Suppressor macrophage (primary cell): ENCODE measurements at regions not wholly inside any gene's neighbourhood (a gene's known extent, or its start where the extent isn't known, plus 50 kb on each side); places are given as distances from the start of the nearest gene placed in this dataset.

Source experiments
- DNase-seq, 4 experiments: peaks; one replicate each; pipeline ENCODE4 v3.0.0-alpha.2; 2020 to 2022

DNA sequence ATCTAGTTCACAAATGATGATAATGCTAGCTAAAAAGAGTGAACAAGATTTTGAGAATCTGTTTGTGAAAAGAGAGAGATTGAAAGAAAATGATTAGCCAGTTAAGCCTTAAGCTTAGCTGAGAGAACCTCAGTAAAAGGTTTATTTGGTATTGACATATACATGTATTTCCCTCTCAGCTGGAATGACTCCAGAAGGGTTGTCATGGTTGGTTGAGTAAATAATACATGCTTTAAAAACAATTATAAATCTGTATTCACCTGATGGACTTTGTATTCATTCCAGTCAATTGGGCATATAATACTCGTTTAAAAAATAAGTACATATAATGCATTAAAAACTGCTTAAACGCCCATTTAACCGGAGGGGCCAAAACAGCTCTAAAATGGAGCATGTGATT lies 181.4 kb downstream of the GRB14 start:
- no peak for DNase-seq

DNA sequence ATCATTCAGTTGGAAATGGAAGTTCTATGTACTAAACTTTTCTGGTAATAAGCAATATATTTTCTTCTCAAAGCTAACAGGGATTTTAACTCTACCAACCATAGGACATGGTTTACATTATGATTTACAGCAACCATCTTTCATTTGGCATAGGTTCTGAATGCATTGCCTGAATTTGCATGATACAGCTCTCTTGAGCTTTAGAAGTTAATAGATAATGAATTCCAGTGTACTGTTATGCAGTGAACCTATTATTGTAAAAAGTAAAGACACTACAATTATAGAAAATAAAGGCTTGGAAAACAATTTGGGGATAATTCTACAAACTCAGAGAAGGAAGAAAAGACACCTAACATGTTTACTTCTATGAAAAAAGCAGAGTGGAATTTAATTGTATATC lies 182.0 kb downstream of the GRB14 start:
- DNase-seq, result no peak

GRCh38 chr2:164438490-164439205 lies 182.6 kb downstream of the GRB14 start:
- no peak for DNase-seq

- DNase-seq, result no peak
These were observed 185.2 kb downstream of the GRB14 start for GRCh38 chr2:164436131-164436530.

DNA sequence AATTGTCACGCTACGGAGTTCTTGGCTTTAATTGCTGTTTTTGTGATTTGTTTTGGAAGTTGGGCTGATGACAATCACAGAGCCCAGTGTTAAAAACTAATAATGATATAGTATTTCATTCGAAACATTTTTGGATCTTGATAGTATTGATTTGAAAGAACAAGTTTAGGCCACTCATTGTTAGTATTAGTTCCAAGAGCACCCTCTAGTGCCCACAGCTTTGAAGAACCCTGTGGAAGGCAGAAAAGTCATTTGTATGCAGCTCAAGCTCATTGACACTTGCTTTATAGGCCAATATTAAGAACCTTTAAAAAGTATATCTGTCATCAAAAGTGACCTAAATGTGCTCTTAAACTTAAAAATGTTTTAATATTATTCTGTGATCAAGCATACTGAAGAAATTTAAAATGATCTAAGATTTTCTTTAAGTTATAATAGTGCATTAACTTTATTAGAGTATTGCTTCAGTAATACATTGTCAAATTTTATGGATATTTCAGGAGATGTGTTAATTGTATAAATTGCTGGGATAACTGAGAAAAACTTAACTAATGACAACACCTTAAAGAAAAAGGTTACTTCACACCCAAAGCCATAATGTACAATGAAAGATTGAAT lies 191.0 kb downstream of the GRB14 start:
- DNase-seq, result peak; percentile 3 to 33 (median 28)

DNA sequence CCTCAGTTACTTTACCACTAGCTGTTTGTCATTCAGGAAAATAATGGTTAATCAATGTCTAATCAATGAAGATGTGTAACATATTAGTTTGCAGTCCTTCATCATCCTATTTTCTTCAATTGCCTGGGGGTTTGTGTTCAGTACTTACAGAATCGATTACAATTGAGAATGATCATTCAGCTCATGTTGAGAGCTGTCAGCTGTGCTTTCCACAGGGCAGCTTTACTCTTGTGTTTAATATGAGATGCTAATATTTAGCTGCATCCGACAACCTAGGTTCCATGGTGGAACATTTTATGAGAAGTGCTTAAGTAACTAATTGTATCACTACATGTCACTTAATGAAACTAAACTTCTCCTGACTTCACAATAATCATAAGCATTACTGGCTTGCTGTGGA lies 191.9 kb downstream of the GRB14 start:
- no peak for DNase-seq

- DNase-seq, result no peak
These were observed 194.2 kb downstream of the GRB14 start for GRCh38 chr2:164427111-164427510.

- no peak for DNase-seq
These were observed 200.5 kb downstream of the GRB14 start for GRCh38 chr2:164420787-164421186.

- no peak for DNase-seq
These were observed 208.5 kb downstream of the GRB14 start for GRCh38 chr2:164412831-164413230.

- DNase-seq, result no peak
These were observed 231.9 kb downstream of the GRB14 start for GRCh38 chr2:164389411-164389810.

DNA sequence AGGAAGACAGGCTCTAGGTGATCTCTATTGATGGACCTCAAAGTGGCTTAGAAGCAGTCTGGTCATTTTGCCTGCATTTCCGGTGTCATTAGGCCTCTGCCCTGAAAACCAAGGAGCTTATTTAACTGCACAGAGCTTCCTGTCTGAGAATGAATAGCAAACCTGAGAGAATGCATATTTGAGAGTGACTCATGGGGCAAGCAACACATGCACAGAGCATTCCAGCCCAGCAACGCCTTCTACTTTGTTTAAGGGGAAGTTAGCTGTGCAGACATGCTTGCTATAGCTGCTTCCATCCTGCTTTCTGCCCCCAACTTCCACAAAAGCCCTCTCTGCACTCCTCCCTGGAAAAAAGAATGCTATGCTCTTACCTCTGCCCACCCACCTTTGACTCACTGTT lies 232.8 kb downstream of the GRB14 start:
- peak; percentile 2 to 33 (median 16) for DNase-seq

DNA sequence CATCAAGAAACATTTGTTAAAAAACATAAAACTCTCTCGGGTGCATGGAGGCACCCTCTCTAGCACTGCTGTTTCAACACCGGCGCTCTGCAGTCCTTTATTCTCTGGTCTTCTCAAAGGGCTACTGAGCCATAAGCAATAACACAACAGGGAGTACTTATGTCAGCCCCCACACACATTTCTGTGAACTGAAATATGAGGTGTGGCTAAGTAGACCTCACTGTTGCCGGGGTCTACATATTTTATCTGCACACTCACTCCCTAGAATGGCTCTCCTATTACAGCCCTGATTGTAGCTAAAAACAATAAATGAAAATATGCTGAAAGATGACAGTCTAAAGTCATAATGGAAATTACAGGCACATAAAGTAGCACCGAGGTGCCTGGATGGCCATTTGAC lies 235.1 kb downstream of the GRB14 start:
- no peak for DNase-seq

DNA sequence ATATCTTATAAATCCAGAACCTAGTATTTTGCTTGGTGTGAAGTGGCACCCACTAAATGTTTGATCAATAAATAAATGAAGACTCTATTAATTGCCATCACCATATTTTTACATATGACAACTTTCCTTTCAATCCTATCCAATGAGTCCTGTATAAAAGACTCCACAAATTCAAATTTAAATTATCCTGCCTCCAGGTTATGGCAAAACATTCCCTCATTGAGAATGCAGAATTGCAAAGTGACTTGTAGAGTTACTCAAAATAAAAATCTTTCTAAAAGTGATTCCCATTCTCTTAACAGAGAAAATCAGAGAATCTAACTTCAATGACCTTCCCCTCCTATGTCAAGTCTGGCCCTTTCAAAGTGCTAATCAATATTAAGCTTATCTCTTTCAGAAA lies 236.8 kb downstream of the GRB14 start:
- DNase-seq, result no peak

DNA sequence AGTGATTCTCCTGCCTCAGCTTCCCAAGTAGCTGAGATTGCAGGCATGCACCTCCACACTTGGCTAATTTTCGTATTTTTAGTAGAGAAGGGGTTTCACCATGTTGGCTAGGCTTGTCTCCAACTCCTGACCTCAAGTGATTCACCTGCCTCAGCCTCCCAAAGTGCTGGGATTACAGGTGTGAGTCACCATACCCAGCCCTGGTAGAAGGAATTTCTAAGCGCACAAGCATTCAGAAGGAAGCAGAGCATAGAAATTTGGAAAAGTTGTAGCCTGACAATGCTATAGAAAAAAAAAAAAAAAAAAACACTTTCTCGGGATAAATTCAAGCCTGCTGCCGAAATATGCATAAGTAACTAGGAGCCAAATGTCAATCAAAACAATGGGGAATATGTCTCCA lies 249.4 kb downstream of the GRB14 start:
- no peak for DNase-seq

- no peak for DNase-seq
These were observed 251.9 kb downstream of the GRB14 start for GRCh38 chr2:164369366-164369765.

DNA sequence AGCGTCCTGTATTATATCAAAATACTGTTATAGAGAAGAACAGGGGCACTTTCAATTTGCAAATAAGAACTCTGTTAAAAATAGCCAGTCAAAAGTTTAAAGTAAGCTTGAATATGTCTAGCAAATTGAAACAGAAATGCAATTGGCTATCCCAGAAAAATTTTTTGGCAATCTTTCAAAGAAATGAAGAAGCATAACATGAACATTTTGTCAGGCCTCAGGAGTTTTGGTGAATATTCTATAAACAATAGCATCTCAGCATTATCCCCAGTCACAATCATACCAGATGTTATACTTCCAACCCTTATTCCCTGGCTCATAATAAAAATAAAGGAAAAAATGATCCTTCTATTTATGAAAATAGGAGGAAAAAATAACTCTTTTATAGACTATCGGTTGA lies 252.4 kb downstream of the GRB14 start:
- no peak for DNase-seq

DNA sequence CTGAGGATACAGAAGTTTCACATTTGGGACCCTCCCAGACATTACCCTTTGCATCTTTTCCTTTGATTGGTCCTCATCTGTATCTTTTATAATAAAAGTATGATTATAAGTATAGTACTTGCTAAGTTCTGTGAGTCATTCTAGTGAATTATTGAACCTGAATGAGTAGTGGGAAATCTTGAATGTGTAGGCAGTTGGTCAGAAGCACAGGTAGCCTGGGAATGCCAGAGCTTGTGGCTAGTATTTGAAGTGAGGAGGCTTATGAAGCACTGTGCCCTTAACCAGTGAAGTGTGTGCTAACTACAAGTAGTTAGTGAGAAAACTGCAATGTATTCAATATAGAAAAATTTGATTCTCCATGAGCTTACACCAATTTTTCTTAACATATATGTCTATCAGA lies 257.6 kb downstream of the GRB14 start:
- DNase-seq, result no peak

DNA sequence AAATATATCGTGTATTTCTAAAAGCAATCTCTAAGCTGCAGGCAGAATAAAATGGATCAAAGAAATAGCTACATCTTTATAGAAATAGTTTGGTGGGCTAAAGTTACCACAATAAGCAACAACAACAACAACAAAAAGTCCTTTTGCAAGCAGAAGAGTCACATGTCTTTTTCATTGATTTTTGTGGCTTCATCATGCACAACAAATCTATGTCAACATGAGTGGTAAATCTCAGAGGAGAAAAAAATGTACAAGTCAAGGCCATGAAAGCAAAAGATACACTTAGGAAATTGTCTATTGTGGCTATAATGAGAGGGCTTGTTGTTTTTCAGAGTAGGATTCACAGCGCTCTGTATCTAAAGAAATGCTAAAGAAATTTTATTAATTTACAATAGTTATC lies 269.7 kb downstream of the GRB14 start:
- DNase-seq, result no peak

- no peak for DNase-seq
These were observed 285.3 kb downstream of the GRB14 start for GRCh38 chr2:164335947-164336346.

DNA sequence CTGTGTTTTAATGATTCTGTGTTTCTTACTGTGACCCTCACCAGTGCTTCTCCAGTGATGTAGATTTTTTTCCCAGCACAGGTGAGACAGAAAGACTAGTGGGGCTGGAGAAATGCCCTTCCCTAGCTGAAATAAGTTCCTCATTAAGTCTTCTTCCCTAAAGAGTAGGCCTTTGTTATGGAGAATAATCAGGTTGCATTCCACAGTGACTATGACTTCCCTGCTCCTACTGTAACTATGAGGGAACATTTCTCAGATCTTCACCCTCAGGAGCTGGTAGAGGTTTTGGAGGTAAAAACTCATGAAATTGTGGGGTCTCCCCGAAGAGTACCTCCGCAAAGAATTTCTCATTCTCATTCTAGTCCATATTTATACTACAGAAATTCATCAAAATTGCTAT lies 286.2 kb downstream of the GRB14 start:
- no peak for DNase-seq

DNA sequence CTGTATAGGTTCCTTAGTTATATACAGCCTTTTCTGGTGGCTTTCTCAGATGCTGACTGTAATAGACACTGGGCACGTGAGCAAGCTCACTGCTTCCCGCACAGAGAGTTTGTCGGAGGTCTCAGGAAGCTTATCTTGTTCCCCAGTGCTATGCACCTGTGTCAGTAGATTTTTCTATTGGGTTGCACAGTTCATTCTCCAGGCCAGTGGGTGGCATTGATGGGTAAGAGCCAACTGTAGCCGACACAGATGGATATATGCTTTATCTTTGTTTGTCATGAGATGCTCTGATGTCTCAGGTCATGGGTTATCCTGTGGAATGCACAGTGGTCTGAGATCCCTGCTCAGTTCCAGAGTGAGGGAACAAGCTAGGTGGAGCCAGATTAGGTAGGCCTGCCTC lies 293.0 kb downstream of the GRB14 start:
- DNase-seq, result no peak

GRCh38 chr2:164323978-164324377 lies 297.3 kb downstream of the GRB14 start:
- DNase-seq, result no peak

DNA sequence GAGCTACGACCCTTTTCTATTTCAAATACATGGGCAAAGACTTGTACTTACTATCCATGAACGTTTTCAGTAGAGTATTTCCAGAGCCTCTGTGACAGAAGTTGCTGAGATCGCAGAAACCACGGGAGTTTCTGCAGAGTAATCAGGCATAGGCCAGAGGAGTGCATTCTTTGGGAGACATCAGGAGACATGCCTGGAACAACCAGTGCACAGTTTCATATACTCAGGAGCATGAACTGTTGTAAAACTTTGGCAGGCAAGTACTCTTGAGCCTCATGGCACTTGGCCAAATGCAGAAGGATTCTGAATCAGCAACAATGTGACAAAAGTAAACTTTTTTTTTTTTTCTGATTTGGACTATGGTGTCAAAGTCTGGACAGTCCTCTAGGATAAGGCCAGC lies 307.1 kb downstream of the GRB14 start:
- no peak for DNase-seq

- DNase-seq, result no peak
These were observed 314.4 kb downstream of the GRB14 start for GRCh38 chr2:164306872-164307271.

DNA sequence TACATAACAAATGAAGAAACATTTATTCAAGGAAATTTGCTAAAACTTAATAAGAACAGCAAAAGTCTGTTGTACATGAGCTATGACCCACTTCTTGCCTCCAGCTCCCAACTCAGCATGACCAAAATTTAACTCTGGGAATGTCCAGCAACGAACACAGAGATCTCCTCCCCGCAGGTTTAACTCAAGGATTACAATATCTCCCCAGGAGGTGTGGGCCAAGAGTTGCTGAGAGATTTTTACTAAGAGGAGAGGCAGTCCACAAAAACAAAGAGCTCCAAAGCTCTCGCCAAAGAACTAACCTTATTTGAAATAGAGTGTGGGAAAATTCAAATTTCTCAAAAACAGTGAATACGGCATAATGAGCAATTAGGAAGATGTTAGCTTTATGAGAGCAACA lies 318.5 kb downstream of the GRB14 start:
- no peak for DNase-seq
